HFF-Myc (cell line): ENCODE measurements at regions not wholly inside any gene's neighbourhood (a gene's known extent, or its start where the extent isn't known, plus 50 kb on each side); places are given as distances from the start of the nearest gene placed in this dataset.

Source experiments
- DNase-seq: peaks from one replicate; pipeline ENCODE4 v3.0.0-alpha.2; 2011; ENCODE audit warnings: low read depth; ENCODE audit errors: extremely low read depth
- H3K4me3 ChIP-seq: replicated peaks from 2 replicates; pipeline ENCODE4 v1.5.1; 2011; ENCODE audit warnings: low read depth, mild to moderate bottlenecking, control low read depth, low read length
- CTCF ChIP-seq: IDR thresholded peaks from 2 replicates; pipeline ENCODE4 v1.5.1; 2012; ENCODE audit warnings: mild to moderate bottlenecking, low read depth, low read length, control low read depth; ENCODE audit errors: missing control alignments

DNA sequence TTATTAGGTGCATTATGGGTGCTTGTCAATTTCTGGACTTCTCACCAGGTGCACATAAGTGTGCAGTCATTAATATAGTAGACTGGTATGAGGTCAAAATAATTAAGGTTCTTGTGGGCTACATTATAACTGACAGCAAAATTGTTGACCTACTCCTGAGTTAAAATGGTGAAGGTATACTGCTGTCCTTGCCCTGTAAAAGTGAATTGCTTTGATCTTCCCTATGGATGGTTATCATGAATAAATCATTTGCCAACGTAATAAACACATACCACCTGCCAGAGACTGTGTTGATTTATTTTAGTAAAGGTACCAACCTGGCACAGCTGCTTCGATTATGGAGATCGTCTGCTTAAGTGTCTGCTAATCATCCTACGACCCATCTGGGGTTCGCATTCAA is 201.6 kb upstream of the KCNK2 start:
- no peak overlapping the region for H3K4me3 ChIP-seq
- no peak for DNase-seq
- no peak for TF ChIP-seq CTCF

DNA sequence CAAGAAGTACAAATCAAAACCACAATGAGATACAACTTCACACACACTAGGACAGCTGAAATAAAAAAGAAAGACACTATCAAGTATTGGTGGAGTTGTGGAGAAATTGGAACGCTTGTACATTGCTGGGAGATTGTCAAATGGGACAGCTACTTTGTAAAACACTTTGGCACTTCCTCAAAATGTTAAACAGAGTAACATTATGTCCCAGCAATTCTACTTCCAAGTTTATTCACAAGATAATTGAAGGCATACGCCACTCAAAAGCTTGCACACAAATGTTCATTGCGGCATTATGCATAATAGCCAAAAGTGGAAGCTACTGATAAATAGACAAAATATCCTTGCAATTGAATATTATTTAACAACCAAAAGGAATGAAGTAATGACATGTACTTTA is 199.9 kb upstream of the KCNK2 start:
- DNase-seq: no peak
- TF ChIP-seq CTCF: no peak
- H3K4me3 ChIP-seq: no peak overlapping the region

- no peak for DNase-seq
- H3K4me3 ChIP-seq: no peak overlapping the region
- no peak for TF ChIP-seq CTCF
Observed at GRCh38 chr1:214895011-214895600, 187.4 kb upstream of the KCNK2 start.

DNA sequence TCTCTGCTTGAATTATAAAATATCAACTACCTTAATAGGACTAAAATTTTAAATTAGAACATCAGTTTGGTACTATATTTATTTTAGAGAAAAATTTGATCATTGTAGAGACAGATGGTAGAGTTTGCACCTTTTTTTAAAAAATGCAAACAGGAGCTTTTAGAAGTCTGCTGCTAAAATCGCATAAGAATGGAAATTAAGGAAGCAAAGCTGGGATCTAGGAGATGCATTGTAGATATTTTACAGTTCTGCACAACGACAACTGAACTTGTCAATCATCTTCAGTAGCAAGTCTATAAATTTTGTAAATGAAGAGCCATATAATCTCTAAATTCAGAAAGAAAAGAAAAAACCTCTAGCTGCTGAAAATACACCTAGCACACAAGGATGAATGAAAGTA is 185.6 kb upstream of the KCNK2 start:
- DNase-seq: no peak
- no peak overlapping the region for H3K4me3 ChIP-seq
- no peak for TF ChIP-seq CTCF

DNA sequence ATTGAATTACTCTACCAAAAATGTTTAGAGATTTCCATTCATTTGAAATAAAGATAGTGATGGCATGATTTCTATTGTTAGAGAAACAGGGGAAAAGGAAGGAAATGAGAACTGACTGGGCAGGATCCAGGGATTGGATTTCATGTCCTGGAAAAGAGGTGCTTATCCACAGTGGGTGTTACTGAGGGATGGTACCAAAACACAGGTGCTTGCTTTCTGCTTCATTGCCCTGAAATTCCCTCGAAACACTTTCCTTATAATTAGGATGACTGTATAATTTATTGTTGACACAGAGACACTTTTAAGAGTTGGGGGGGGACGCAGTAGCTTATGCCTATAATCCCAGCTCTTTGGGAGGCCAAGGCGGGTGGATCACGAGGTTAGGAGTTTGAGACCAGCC is 185.0 kb upstream of the KCNK2 start:
- no peak for DNase-seq
- no peak for TF ChIP-seq CTCF
- no peak overlapping the region for H3K4me3 ChIP-seq

GRCh38 chr1:214898161-214898560 is 184.4 kb upstream of the KCNK2 start:
- TF ChIP-seq CTCF: no peak
- no peak overlapping the region for H3K4me3 ChIP-seq
- no peak for DNase-seq

- no peak for DNase-seq
- no peak overlapping the region for H3K4me3 ChIP-seq
- no peak for TF ChIP-seq CTCF
Observed at GRCh38 chr1:214898718-214899117, 183.8 kb upstream of the KCNK2 start.
